GM12875 (cell line): ENCODE measurements at regions not wholly inside any gene's neighbourhood (a gene's known extent, or its start where the extent isn't known, plus 50 kb on each side); places are given as distances from the start of the nearest gene placed in this dataset.

Source experiments
- H3K4me3 ChIP-seq: one replicate; pipeline ENCODE4 v1.5.1; 2011; ENCODE audit warnings: low read depth, low read length, control low read depth
- TF ChIP-seq, protein P1 (sequence below): IDR thresholded peaks from 2 replicates; pipeline ENCODE4 v1.5.1; 2011; ENCODE audit warnings: low read depth, mild to moderate bottlenecking, control low read depth, inconsistent platforms, low read length, moderate library complexity, borderline replicate concordance; ENCODE audit not compliant: insufficient read depth

DNA sequence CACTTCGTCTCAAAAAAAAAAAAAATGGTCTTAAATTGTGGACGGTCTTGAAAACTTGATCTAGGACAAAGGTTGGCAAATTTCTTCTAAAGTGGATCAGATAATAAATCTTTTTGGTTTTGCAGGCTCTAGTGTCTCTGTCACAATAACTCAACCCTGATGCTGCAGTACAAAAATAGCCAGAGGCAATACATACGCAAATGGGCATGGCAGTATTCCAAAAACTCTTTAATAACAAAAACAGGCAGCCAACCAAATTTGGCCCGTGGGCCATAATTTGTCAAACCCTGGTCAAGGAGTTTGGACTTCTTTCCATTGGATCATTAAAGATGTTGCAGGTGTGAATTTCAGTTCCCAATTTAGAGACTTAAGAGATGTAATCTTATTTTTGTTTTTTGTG lies 93.5 kb upstream of the MRI1 start:
- no peak overlapping the region for H3K4me3 ChIP-seq
- TF ChIP-seq, protein P1, sequence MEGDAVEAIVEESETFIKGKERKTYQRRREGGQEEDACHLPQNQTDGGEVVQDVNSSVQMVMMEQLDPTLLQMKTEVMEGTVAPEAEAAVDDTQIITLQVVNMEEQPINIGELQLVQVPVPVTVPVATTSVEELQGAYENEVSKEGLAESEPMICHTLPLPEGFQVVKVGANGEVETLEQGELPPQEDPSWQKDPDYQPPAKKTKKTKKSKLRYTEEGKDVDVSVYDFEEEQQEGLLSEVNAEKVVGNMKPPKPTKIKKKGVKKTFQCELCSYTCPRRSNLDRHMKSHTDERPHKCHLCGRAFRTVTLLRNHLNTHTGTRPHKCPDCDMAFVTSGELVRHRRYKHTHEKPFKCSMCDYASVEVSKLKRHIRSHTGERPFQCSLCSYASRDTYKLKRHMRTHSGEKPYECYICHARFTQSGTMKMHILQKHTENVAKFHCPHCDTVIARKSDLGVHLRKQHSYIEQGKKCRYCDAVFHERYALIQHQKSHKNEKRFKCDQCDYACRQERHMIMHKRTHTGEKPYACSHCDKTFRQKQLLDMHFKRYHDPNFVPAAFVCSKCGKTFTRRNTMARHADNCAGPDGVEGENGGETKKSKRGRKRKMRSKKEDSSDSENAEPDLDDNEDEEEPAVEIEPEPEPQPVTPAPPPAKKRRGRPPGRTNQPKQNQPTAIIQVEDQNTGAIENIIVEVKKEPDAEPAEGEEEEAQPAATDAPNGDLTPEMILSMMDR = no peak

DNA sequence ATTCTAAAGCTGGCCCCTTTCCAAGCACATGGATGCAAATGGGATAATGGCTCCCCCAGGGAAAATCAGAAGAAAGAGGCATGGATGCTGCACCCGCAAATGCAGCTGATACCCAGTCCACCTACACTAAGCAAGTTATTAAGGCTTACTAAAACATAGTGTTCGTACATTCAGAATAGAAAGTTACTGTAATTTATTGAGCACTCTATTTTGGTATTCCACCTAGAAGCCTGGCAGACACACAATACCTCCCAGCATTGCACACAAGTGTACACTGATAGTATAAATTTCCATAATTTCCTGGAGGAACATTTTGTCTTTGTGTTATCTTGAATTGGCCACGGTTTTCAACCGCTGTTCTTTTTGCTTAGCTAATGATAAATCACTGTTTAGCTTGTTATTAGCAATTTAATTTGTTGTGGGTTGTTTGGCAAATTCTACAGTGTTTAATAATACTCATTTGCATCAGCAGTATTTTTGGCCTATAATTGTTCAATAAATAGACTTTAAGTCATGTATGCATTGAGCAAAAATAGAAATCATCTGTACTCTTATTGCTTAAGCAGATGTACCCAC lies 94.5 kb upstream of the MRI1 start:
- H3K4me3 ChIP-seq = no peak overlapping the region
- TF ChIP-seq, protein P1 = no peak

DNA sequence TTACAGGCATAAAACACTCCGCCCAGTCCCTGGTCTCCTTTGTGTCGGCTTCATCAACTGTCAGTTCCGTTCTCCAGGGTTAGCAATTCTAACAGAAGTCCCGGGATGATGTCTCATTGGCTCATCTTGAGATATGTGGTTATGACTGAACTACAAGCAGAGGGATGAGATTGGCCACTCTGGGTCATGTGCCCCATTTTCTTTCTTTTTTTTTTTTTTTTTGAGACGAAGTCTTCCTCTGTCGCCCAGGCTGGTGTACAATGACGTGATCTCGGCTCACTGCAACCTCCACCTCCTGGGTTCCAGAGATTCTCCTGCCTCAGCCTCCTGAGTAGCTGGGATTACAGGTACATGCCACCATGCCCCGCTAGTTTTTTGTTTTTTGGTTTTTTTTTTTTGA lies 95.4 kb upstream of the MRI1 start:
- no peak overlapping the region for H3K4me3 ChIP-seq
- TF ChIP-seq, protein P1 = no peak

DNA sequence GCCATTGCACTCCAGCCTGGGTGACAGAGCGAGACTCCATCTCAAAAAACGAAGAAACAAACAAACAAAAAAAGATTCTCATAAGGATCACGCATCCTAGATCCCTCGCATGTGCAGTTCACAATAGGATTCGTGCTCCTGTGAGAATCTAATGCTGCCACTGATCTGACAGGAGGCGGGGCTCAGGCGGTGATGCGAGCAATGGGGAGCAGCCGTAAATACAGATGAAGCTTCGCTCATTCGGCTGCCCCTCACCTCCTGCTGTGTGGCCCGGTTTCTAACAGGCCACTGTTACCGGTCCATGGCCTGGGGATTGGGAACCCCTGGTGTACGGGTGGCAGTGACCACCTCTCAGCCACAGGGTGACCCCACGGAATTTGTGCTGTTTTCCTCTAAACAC lies 98.2 kb upstream of the MRI1 start:
- no peak overlapping the region for H3K4me3 ChIP-seq
- TF ChIP-seq, protein P1 = no peak

DNA sequence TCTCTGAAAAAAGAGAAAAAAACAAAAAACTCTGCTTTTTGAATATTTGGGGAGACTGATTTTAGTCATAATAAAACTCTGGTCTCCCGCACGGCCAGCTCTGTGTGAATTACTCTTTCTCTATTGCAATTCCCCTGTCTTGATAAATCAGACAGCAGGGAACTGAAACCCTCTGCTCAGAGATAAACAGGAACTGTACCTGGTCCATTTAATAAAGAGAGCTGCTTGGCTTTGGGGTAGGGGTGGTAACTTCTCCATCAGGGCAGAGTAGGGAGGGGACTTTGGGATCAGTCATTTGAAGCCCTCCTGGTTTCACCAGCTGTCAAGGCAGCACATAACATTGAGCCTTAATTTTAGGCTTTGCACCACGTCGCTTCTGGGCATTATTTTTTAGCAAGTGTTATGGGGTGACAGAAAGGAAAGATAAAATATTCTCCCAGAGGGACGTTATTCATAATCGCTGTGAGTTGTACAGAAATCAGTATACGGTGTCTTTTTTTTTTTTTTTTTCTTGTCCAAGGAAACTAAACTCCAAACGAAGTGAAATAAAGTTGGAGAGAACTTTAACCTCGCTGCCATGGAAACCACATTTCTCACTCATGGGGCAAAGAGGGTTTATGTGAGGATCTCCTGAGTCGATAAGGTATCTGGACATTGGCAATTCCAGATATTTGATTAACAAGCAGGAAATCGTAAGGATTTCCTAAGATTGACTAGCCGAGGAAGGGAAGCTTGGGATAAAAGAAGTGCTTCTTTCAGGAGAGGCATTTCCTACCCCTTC lies 99.0 kb upstream of the MRI1 start:
- H3K4me3 ChIP-seq = no peak overlapping the region
- TF ChIP-seq, protein P1 = no peak

DNA sequence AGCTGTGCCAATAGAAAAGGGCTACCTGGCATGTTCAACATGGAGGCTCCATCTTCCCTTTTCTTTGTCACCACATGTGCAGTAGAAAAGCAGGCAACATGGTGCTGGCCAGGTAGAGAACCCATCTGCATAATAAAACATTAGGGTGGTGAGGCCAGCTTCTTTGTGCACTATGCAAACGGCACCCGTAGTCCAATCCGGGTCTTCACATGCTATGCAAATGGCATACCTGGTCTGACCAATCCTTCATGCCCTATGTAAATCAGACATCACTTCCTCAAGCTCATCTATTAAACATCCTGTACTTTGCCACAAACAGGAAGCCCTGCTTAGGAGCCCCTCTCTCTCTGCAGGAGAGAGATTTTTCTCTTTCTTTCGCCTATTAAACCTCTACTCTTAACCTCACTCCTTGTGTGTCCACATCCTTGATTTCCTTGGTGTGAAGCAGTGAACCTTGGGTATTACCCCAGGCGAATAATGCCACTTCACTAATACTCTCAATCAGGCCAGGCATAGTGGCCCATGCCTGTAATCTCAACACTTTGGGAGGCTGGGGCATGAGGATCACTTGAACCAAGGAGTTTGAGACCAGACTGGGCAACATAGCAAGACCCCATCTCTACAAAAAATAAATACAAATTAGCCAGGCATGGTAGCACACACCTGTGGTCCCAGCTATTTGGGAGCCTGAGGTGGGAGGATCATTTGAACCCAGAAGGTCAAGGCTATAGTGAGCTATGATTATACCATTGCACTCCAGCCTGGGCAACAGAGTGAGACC lies 111.3 kb upstream of the MRI1 start:
- TF ChIP-seq, protein P1 = no peak
- no peak overlapping the region for H3K4me3 ChIP-seq
